ENCODE measurements at regions not wholly inside any gene's neighbourhood (a gene's known extent, or its start where the extent isn't known, plus 50 kb on each side); places are given as distances from the start of the nearest gene placed in this dataset.

DNA sequence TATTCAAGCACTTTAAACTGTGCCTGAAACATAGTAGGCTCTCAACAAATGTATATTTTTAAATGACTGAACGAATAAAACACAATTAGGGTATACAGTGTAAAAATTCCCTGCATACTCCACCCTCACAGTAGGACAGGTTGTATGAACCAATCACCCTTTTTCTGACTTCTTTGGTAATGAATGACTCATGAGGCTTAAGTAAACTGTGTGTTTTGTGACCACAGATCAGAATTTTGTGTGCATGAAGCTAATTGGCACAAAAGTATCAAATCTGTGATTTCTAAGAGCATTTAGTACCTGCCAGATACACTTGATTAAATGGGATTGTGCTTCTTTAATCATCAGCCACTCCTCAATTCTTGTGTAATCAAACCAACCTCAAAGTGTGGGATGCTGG lies 109.9 kb upstream of the MAP4K3 start:
- Histone ChIP-seq H3K9me3 (peaks cover 0 to 7% (median 0%) of the 10 kb centered on the region in 4 donors), H3K4me1 (no peaks in the 10 kb centered on the region), H3K27ac (no peak overlapping the region), H3K4me3 (no peak overlapping the region), H3K36me3 (peaks cover 0 to 4% (median 0%) of the 10 kb centered on the region in 3 donors), H3K27me3 (no peaks in the 10 kb centered on the region)
- WGBS, 2 donors = 78 to 82% methylated on average over 1 of the region's 1 CpG
- no peak for TF ChIP-seq EP300 (IDR thresholded peaks at IDR 0.05)
- TF ChIP-seq, protein P1, sequence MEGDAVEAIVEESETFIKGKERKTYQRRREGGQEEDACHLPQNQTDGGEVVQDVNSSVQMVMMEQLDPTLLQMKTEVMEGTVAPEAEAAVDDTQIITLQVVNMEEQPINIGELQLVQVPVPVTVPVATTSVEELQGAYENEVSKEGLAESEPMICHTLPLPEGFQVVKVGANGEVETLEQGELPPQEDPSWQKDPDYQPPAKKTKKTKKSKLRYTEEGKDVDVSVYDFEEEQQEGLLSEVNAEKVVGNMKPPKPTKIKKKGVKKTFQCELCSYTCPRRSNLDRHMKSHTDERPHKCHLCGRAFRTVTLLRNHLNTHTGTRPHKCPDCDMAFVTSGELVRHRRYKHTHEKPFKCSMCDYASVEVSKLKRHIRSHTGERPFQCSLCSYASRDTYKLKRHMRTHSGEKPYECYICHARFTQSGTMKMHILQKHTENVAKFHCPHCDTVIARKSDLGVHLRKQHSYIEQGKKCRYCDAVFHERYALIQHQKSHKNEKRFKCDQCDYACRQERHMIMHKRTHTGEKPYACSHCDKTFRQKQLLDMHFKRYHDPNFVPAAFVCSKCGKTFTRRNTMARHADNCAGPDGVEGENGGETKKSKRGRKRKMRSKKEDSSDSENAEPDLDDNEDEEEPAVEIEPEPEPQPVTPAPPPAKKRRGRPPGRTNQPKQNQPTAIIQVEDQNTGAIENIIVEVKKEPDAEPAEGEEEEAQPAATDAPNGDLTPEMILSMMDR (IDR thresholded peaks at IDR 0.05) = no peak
- no peak for TF ChIP-seq POLR2A (IDR thresholded peaks at IDR 0.05)
- DNase-seq (ENCODE audit: low spot score in 2 of 2) = no peak

DNA sequence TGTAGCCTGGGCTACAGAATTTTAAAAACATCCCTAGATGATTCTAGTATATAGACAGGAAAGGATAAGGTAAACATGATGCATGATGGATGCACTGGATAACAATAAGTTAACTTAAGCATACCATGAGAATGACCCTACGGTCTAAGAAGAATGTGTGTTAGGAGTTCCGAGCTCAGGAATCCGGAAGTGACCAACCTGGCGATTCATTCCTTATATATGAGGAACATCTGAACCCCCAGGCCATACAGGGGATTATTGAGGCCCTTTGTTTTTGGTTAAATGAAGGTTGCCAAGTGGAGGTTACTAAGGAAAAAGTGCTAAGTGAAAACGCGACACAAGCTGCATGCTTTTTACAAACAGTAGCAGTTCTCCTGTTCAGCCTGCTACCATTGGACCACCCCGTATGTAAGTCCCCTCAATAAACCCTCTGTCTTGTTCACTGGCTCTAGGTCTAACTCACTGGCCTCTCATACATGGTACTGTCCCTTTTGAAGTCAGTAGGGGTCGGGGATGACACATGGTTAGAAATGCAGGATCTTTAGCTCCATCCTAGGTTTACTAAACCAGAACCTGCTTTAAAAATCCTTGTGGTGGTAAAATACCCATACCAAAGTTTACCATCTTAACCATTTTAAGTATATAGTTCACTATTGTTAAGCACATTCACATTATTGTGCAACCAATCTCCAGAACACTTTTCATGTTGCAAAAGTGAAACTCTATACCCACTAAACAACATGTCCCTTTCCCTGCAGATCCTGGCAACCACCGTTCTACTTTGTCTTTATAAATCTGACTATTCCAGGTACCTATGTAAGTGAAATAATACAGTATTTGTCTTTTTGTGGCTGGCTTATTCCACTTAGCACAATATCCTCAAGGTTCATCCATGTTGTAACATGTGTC lies 111.0 kb upstream of the MAP4K3 start:
- peaks cover 0 to 7% (median 0%) of the 10 kb centered on the region in 4 donors for H3K9me3 ChIP-seq
- 87 to 92% methylated on average over 9 of the region's 9 CpGs for WGBS, 2 donors
- no peak for DNase-seq (ENCODE audit: low spot score in 2 of 2)
- no peak overlapping the region for H3K4me3 ChIP-seq
- H3K4me1 ChIP-seq = no peaks in the 10 kb centered on the region
- no peak overlapping the region for H3K27ac ChIP-seq
- H3K27me3 ChIP-seq = no peaks in the 10 kb centered on the region
- peaks cover 0 to 4% (median 0%) of the 10 kb centered on the region in 3 donors for H3K36me3 ChIP-seq
- no peak for TF ChIP-seq POLR2A (IDR thresholded peaks at IDR 0.05)
- TF ChIP-seq, protein P1 (IDR thresholded peaks at IDR 0.05) = no peak
- TF ChIP-seq EP300 (IDR thresholded peaks at IDR 0.05) = no peak

DNA sequence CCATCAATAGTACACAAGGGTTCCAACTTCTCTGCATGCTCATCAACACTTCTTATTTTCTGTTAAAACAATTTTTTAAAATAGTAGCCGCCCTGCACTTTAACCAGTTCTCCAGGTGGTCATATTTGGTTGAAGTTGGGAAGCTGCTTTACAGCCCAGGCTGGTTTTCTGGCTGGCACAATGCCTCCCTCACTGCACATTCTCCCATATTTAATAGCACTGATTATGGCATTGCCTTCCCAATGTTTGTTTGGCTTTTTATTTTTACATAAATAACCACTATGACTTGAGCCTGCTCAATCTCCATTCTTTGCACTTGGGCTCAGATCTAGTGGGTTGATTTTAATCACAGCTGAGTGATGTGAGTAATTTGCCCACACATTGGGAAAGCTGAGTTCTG lies 111.9 kb upstream of the MAP4K3 start:
- H3K9me3 ChIP-seq = peaks cover 0 to 7% (median 0%) of the 10 kb centered on the region in 4 donors
- H3K4me3 ChIP-seq = no peak overlapping the region
- 89 to 100% methylated on average over 1 of the region's 1 CpG for WGBS, 2 donors

DNA sequence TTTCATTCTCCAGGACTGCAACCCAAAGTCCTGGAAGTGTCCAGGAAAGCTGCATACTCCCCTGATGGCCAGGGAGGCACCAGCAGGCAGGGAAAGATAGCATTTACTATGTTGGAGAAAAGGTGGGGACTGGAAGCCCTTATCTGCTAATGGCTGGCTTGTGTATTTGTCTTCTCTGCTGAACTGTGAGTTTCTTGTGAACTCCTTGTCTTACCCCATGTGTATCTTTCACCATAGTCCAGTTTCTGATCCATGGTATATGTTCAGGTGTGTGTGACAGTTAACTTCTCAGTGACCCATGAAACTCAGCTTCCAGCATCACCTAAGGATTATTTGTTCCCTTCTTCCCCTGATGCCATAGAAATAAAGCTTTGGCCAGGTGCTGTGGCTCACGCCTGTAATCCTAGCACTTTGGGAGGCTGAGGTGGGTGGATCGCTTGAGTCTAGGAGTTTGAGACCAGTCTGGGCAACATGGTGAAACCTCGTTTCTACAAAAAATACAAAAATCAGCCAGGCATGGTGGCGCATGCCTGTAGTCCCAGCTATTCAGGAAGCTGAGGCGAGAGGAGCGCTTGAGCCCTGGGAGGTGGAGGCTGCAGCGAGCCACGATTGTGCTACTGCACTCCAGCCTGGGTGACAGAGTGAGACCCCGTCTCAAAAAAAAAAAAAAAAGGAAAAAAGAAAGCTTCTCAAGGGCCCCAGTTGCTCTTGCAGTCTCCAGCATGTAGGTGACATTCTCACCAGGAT lies 112.8 kb upstream of the MAP4K3 start:
- TF ChIP-seq POLR2A (IDR thresholded peaks at IDR 0.05) = no peak
- TF ChIP-seq EP300 (IDR thresholded peaks at IDR 0.05) = no peak
- TF ChIP-seq, protein P1 (IDR thresholded peaks at IDR 0.05) = no peak
- Histone ChIP-seq H3K4me1 (no peaks in the 10 kb centered on the region), H3K9me3 (peaks cover 0 to 7% (median 0%) of the 10 kb centered on the region in 4 donors), H3K27ac (no peak overlapping the region), H3K27me3 (no peaks in the 10 kb centered on the region), H3K36me3 (peaks cover 0 to 4% (median 0%) of the 10 kb centered on the region in 3 donors), H3K4me3 (no peak overlapping the region)
- 87 to 90% methylated on average over 9 of the region's 9 CpGs for WGBS, 2 donors
- DNase-seq (ENCODE audit: low spot score in 2 of 2) = no peak

More for the DNA sequence above, 111.9 kb upstream of the MAP4K3 start:
- no peak overlapping the region for H3K27ac ChIP-seq
- peaks cover 0 to 4% (median 0%) of the 10 kb centered on the region in 3 donors for H3K36me3 ChIP-seq
- no peaks in the 10 kb centered on the region for H3K4me1 ChIP-seq
- TF ChIP-seq, protein P1 (IDR thresholded peaks at IDR 0.05) = no peak
- TF ChIP-seq POLR2A (IDR thresholded peaks at IDR 0.05) (no peak), EP300 (IDR thresholded peaks at IDR 0.05) (no peak)
- DNase-seq (ENCODE audit: low spot score in 2 of 2) = no peak
- H3K27me3 ChIP-seq = no peaks in the 10 kb centered on the region
